GM12892 (cell line): ENCODE measurements at regions not wholly inside any gene's neighbourhood (a gene's known extent, or its start where the extent isn't known, plus 50 kb on each side); places are given as distances from the start of the nearest gene placed in this dataset.

ENCODE experiments used
- POLR2A ChIP-seq: IDR thresholded peaks from 2 replicates; pipeline ENCODE4 v1.6.1; 2011; ENCODE audit warnings: low read depth, low read length, control low read depth
- POLR2AphosphoS5 ChIP-seq: IDR thresholded peaks from 2 replicates; pipeline ENCODE4 v1.6.1; 2011; ENCODE audit warnings: low read depth, low read length, control low read depth

DNA sequence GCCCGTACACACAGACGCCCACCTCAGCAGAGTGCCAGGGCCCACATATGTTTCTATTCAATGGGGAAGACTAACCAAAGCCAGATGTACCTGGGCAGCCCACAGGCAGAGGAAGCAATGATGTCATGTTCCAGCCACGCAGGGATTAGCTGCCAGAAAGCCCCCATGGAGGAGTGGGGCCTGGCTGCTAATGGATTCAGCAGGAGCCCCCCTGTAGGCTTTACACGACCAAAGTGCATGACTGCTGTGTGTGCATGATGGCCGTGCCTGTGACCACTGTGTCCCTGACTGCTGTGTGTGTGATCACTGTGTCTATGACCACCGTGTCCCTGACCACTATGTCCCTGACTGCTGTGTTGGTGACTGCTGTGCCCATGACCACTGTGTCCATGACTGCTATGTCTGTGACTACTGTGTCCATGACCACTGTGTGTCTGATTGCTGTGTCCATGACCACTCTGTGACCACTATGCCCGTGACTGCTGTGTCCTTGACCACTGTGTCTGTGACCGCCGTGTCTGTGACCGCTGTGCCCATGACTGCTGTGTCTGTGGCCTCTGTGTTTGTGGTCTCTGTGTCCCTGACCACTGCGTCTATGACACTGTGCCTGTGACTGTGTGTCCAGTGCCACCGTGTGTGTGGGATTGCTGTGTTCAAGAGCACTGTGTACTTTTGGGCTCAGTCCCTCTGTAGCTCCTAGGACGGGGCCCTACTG lies 409.3 kb downstream of the RPS24 start:
- TF ChIP-seq POLR2AphosphoS5 (no peak), POLR2A (no peak)
